ENCODE measurements at regions not wholly inside any gene's neighbourhood (a gene's known extent, or its start where the extent isn't known, plus 50 kb on each side); places are given as distances from the start of the nearest gene placed in this dataset.

DNA sequence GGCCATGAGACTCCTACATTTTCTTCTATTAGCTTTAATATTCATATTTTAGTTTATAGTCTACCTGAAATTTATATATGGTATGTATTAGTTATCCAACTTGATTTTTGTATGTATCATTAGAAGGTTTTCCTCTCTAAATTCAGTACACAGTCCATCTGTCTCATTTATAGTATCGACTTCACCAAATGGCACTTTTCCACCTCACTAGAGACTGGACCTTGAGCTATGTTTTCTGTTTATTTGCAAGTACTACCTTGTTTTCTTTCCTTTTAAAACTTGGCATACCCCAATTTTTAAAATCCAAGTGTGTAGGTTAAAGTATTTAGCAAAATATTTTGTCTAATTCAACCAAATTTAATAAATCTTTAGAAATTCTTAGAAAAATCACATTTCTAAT lies 1137.5 kb downstream of the NSUN3 start:
- TF ChIP-seq CTCF (optimal IDR thresholded peaks at IDR 0.05 in 1 of 3, IDR thresholded peaks at IDR 0.05 in 1 of 3, conservative IDR thresholded peaks at IDR 0.05 in 1 of 3; ENCODE audit: extremely low read depth in 1 of 3, insufficient read depth in 2 of 3, low read length in 3 of 3) (no peak), EZH2 (IDR thresholded peaks at IDR 0.05; ENCODE audit: low read length) (no peak)

All from keratinocyte (primary cell).